NB4 (cell line): ENCODE measurements at regions not wholly inside any gene's neighbourhood (a gene's known extent, or its start where the extent isn't known, plus 50 kb on each side); places are given as distances from the start of the nearest gene placed in this dataset.

Experiments used
- DNase-seq: peaks from one replicate; pipeline ENCODE4 v3.0.0; 2010; ENCODE audit warnings: low read depth
- H3K4me3 ChIP-seq: one replicate; pipeline ENCODE4 v1.5.1; 2011; ENCODE audit warnings: mild to moderate bottlenecking, low read depth, low read length, moderate library complexity
- CTCF ChIP-seq: IDR thresholded peaks from one replicate; pipeline ENCODE4 v1.5.1; 2012; ENCODE audit warnings: low read depth, low read length
- MAX ChIP-seq: IDR thresholded peaks from 2 replicates; pipeline ENCODE4 v1.6.1; 2011; ENCODE audit warnings: low read depth, low read length
- MYC ChIP-seq: IDR thresholded peaks from 2 replicates; pipeline ENCODE4 v1.6.1; 2011; ENCODE audit warnings: low read depth, low read length
- POLR2A ChIP-seq: IDR thresholded peaks from 2 replicates; pipeline ENCODE4 v1.6.1; 2011; ENCODE audit warnings: mild to moderate bottlenecking; ENCODE audit not compliant: insufficient read length; ENCODE audit errors: extremely low read depth

GRCh38 chr17:77312061-77312701 is 171.4 kb downstream of the SEC14L1 start:
- no peak for TF ChIP-seq CTCF
- TF ChIP-seq MYC, result no peak
- TF ChIP-seq POLR2A, result no peak
- no peak for TF ChIP-seq MAX
- no peak for DNase-seq
- H3K4me3 ChIP-seq, result no peak overlapping the region

- DNase-seq, result no peak
- TF ChIP-seq MAX, result no peak
- no peak for TF ChIP-seq POLR2A
- no peak for TF ChIP-seq MYC
- no peak for TF ChIP-seq CTCF
- no peak overlapping the region for H3K4me3 ChIP-seq
Observed at GRCh38 chr17:77312786-77313599, 172.2 kb downstream of the SEC14L1 start.

GRCh38 chr17:77313831-77314230 is 173.1 kb downstream of the SEC14L1 start:
- DNase-seq, result no peak
- no peak overlapping the region for H3K4me3 ChIP-seq
- TF ChIP-seq POLR2A, result no peak

- DNase-seq, result no peak
- TF ChIP-seq CTCF (no peak), MAX (no peak), MYC (no peak), POLR2A (no peak)
- H3K4me3 ChIP-seq, result no peak overlapping the region
Observed at GRCh38 chr17:77314601-77315000, 173.8 kb downstream of the SEC14L1 start.

- TF ChIP-seq POLR2A (no peak), CTCF (no peak), MYC (no peak), MAX (no peak)
- no peak for DNase-seq
- H3K4me3 ChIP-seq, result no peak overlapping the region
Observed at GRCh38 chr17:77315010-77315409, 174.2 kb downstream of the SEC14L1 start.

- TF ChIP-seq CTCF (no peak), POLR2A (no peak), MYC (no peak)
- no peak overlapping the region for H3K4me3 ChIP-seq
- DNase-seq, result no peak
Observed at GRCh38 chr17:77315551-77316190, 174.9 kb downstream of the SEC14L1 start.
